ENCODE measurements at regions not wholly inside any gene's neighbourhood (a gene's known extent, or its start where the extent isn't known, plus 50 kb on each side); places are given as distances from the start of the nearest gene placed in this dataset.

DNA sequence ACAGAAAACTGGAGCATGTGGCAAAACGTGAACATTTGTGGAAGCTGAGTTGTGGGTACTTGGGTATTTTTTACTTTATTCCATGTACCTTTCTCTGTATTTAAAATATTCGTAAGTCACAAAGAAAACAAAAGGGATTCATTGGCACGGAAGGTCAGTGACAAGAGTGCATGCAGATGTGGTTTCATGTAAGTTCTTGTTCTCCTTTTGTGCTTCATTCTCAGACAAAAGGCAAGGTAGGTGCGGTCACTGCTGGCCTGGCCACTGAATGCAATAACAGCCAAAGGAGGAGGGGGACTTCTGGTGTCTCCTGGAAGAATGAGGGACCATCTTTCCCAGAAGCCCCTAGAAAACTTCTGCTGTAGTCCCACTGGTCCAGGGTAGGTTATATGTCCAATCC, 200.0 kb upstream of the TOPAZ1 start:
- Mint-ChIP-seq H3K4me3 (no peak overlapping the region), H3K27me3 (ENCODE audit: low read depth, poor library complexity) (peaks cover 3% of the 10 kb centered on the region), H3K9me3 (no peaks in the 10 kb centered on the region), H3K36me3 (ENCODE audit: low read depth) (no peaks in the 10 kb centered on the region), H3K27ac (no peak overlapping the region), H3K4me1 (peaks cover 6% of the 10 kb centered on the region)
- TF ChIP-seq, protein P1, sequence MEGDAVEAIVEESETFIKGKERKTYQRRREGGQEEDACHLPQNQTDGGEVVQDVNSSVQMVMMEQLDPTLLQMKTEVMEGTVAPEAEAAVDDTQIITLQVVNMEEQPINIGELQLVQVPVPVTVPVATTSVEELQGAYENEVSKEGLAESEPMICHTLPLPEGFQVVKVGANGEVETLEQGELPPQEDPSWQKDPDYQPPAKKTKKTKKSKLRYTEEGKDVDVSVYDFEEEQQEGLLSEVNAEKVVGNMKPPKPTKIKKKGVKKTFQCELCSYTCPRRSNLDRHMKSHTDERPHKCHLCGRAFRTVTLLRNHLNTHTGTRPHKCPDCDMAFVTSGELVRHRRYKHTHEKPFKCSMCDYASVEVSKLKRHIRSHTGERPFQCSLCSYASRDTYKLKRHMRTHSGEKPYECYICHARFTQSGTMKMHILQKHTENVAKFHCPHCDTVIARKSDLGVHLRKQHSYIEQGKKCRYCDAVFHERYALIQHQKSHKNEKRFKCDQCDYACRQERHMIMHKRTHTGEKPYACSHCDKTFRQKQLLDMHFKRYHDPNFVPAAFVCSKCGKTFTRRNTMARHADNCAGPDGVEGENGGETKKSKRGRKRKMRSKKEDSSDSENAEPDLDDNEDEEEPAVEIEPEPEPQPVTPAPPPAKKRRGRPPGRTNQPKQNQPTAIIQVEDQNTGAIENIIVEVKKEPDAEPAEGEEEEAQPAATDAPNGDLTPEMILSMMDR (IDR thresholded peaks at IDR 0.05) = no peak
- no peak for DNase-seq

DNA sequence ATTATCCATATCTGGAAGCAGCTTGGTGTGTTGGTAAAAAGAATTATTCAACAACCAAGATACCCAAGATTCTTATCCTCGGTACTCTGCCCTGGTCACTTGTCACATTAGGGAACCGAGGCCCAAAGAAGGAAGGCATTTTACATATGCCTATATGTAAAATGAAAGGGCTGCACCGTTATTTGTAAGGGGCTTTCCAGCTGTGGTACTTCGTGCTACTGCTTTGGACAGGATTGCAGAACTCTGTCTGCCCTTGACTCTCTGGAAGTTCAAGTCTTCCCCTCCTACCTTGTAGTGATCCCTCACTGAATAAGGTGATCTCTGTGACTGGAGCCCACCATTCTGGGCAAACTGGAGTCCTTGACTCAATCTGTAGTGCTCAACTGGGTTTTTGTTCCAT, 198.9 kb upstream of the TOPAZ1 start:
- Mint-ChIP-seq H3K27ac (no peak overlapping the region), H3K9me3 (no peaks in the 10 kb centered on the region), H3K4me1 (no peaks in the 10 kb centered on the region), H3K36me3 (ENCODE audit: low read depth) (no peaks in the 10 kb centered on the region), H3K27me3 (ENCODE audit: low read depth, poor library complexity) (peaks cover 3% of the 10 kb centered on the region), H3K4me3 (no peak overlapping the region)
- no peak for DNase-seq
- TF ChIP-seq, protein P1 (IDR thresholded peaks at IDR 0.05) = no peak

DNA sequence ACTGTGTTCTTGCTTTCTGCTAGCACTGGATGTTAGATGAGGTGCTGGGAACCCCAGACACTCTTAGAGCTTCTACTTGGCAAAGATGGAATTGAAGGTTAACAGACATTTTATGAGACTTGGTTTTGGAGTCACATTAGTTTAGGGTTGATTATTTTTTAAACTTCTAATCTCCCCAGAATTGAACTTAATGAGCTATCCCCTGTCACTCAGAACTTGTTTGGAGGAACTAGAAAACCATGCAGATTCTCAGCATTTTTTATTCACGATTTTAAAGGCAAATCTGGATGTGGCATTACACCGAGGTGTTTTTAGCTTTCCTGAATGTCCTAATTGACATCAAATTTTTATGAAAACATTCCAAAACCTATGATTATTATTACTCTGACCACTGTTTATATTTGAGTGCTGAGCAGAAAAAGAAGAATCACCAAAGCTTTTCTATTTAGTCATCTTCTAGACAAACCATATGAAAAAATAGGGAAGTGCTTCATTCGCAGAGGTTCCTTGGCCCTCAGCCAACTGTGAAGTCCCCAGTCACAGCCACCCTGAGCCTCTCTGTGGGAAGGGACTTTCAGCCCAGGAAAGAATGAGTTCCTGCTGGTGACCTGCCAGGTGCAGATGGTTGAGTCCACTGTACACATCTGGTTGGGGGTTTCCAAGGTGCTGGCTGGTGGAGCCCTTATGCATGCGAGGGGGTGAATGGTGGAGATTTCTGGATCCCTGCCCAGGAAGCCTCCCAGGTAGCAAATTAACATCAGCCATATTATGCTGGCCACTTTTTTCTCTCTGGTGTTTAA, 196.0 kb upstream of the TOPAZ1 start:
- Mint-ChIP-seq H3K27ac (no peak overlapping the region), H3K36me3 (ENCODE audit: low read depth) (no peaks in the 10 kb centered on the region), H3K27me3 (ENCODE audit: low read depth, poor library complexity) (no peaks in the 10 kb centered on the region), H3K4me3 (no peak overlapping the region), H3K9me3 (no peaks in the 10 kb centered on the region), H3K4me1 (peaks cover 18% of the 10 kb centered on the region)
- TF ChIP-seq, protein P1 (IDR thresholded peaks at IDR 0.05) = no peak
- DNase-seq = no peak

DNA sequence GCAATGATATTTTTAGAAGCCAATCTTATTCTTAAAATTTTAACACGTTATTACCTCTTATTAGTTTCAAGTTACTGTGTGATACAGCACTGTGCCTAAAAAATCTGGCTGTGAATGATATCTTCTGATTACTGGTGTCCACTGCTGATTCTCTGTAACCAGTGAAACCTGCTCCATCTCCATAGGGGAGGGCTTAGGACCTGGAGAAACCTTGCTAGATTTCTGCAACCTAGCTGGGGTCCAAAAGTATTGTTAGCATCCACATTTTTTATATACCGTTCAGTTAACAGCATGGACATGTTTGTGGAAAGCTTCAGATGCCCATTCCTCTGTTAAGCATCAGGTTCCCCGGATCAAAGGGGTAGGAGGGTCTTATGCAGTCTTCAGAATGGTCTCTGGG, 193.9 kb upstream of the TOPAZ1 start:
- H3K36me3 Mint-ChIP-seq (ENCODE audit: low read depth) = no peaks in the 10 kb centered on the region
- H3K4me1 Mint-ChIP-seq = peaks cover 33% of the 10 kb centered on the region
- H3K27ac Mint-ChIP-seq = no peak overlapping the region
- no peak overlapping the region for H3K4me3 Mint-ChIP-seq
- peaks cover 4% of the 10 kb centered on the region for H3K27me3 Mint-ChIP-seq (ENCODE audit: low read depth, poor library complexity)
- TF ChIP-seq, protein P1 (IDR thresholded peaks at IDR 0.05) = no peak
- DNase-seq = no peak
- H3K9me3 Mint-ChIP-seq = no peaks in the 10 kb centered on the region

DNA sequence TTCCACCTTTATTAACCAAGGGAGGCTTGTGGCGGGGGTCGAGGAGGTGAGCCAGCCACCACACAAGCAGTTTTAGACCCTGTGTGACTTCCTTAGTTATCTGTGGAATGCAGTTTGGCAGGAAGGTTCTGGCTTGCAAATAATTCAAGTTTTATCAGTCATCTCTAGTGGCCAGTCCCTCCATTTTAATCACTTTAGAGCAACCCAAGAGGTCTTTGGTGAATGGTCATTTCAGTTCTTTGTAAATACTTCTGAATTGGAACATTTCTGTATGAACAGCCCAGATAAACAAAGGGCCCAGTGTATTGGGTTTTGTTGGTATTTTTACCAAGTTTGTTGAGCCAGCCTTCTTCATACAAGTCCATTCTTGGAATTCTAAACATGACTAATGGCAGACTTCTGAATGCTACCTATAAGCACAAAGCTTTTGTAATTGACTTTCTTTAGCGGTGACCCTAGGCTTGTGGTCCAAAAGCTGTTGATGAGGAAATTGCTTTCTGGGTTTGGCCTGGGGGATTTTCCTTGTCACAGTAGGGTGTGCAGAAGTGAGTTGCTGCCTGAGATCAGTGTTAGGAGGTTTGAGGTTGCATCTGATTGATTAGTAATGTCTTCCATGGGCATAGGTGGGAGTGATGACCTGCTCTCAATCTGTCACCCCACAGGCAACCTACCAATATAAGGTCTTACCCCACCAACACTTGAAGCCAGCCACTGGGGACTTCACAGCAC, 193.3 kb upstream of the TOPAZ1 start:
- Mint-ChIP-seq H3K4me1 (peaks cover 33% of the 10 kb centered on the region), H3K9me3 (no peaks in the 10 kb centered on the region), H3K27ac (no peak overlapping the region)

More for the DNA sequence above, 193.3 kb upstream of the TOPAZ1 start:
- H3K36me3 Mint-ChIP-seq (ENCODE audit: low read depth) = no peaks in the 10 kb centered on the region
- no peak overlapping the region for H3K4me3 Mint-ChIP-seq
- peaks cover 4% of the 10 kb centered on the region for H3K27me3 Mint-ChIP-seq (ENCODE audit: low read depth, poor library complexity)
- no peak for DNase-seq
- TF ChIP-seq, protein P1 (IDR thresholded peaks at IDR 0.05) = no peak

Measured in nephron progenitor cell (in vitro differentiated cells).